Activated CD4-positive, alpha-beta T cell treated with anti-CD3 and anti-CD28 coated beads for 4 hours (primary cell): ENCODE measurements at regions not wholly inside any gene's neighbourhood (a gene's known extent, or its start where the extent isn't known, plus 50 kb on each side); places are given as distances from the start of the nearest gene placed in this dataset.

ENCODE experiments used
- DNase-seq, 2 donors: peaks; one replicate each; pipeline ENCODE4 v3.0.0-alpha.2; 2020

GRCh38 chr13:107456431-107456830 is 758.9 kb downstream of the LIG4 start:
- DNase-seq = no peak

- no peak for DNase-seq
Observed at GRCh38 chr13:107452833-107453232, 762.5 kb downstream of the LIG4 start.

DNA sequence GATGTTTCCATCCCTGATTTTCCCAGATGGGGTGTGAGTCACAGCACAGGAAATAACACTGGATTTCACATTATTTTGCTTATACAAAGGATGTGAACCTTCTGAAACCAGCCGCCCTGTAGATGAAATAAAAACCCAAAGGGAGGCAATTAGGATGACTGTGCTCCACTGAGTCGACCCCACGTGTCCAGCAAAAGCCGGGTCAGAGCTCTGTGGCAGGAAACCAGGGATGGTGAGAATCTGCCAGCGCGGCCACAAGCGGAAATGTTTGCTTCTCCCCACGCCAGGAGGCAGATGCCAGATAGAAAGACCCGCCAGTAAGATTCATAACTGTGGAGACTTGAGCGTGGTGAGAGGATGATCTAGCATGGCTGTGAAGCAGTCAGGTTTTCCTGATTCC is 764.4 kb downstream of the LIG4 start:
- DNase-seq = no peak

DNA sequence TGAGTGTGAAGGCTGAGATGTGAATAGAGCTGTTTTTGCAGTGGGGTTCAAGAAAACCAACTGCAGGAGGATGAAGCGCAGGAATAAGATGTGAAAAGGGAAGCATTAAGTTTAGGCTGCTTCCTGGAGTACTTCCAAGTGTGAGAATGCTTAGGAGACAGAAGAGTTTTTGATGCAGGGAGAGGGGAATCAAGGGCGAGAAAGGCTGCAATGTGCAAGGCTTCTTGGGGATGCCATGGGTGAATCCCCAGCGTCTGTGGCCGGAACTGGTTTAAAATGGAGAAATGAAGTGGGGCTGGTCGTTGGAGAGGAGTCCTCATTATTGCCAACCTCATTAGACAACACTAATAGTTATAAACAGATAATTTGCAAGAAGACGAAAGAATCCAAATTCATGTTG is 764.9 kb downstream of the LIG4 start:
- DNase-seq = no peak

- DNase-seq = no peak
Observed at GRCh38 chr13:107447591-107447990, 767.7 kb downstream of the LIG4 start.

GRCh38 chr13:107441279-107441678 is 774.1 kb downstream of the LIG4 start:
- no peak for DNase-seq

GRCh38 chr13:107438251-107438650 is 777.1 kb downstream of the LIG4 start:
- no peak for DNase-seq

DNA sequence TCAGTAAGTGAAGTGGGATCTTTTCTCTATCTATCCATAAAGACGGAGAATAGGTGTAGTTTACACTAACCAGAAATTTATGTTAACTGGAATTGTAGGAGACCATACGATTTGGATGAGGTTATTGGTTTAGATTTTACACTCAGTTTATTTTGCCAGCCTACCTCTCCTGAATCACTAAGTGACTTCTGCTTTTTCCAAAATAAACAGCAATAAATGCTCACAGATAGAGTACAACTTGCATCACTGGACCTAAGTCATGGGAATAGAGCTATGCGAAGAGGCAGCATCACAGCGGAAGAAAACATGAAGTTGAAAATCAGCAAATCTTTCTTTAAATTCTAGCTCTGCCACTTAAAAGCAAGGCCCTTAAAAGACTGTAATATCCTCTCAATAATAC is 781.0 kb downstream of the LIG4 start:
- DNase-seq = no peak

DNA sequence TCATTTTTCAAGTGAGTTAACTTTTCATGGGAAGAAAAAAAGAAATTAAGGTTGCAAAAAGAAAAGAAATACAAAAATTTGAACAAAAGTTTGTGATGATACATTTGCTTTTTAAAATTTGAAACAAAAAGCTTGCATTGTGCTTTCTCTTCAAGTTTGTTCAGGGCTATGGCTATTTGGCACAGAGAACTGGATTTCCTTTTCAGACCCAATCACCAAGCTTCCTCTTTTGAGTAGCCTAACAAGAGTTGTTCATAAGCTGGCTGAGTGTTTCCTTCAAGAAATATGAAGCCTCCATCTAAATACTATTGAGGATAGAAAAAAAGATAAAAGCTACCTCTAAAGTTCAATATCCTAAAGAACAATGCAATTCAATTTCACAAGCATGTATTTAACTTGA is 787.8 kb downstream of the LIG4 start:
- DNase-seq = no peak

- no peak for DNase-seq
Observed at GRCh38 chr13:107422421-107422820, 792.9 kb downstream of the LIG4 start.

GRCh38 chr13:107421951-107422350 is 793.4 kb downstream of the LIG4 start:
- no peak for DNase-seq

DNA sequence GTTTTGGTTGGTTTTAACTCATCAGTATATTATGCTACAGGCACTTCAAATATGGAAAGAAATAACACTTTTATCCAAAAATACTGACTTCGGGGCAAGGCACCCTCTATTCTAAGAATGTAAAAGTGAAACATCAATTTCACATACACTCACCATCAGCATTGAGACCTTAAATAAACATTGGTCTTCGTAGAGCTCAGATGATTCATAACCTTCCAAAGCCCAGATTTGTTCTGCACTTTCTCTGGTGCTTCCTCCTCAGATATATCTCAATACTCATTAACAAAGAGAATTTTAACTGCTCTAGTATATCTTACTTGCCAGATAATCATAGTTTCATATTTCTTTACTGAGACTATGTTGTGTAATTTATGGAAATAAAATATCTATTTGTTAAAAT is 794.3 kb downstream of the LIG4 start:
- DNase-seq = no peak

DNA sequence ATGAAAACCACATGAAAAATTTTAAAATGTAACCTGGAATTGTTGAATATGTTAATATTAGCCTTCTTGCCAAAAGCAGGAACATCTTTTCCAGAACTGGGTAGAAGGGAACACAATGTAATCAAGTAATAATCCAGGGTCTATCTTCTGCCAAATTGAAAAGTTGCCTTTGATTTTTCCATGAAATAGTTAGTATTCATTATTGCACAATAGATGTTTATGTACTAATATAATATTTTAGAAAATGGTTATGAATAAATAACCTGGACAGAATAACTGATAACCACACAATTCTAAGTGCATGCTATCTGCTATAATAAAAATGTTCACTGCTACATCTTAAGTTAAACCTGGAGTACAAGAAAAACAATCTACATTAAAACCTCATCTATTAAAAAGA is 802.3 kb downstream of the LIG4 start:
- no peak for DNase-seq

DNA sequence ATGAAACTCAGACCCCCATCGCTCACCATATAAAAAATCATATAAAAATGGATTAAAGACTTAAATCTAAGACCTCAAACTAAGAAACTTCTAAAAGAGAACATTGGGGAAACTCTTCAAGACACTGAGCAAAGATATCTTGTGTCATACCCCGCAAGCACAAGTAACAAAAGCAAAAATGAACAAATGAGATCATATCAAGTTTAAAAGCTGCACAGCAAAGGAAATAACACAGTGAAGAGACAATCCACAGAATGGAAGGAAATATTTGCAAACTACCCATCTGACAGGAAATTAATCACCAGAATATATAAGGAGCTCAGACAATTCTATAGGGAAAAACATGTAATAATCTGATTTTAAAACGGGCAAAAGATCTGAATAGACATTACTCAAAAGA is 808.3 kb downstream of the LIG4 start:
- no peak for DNase-seq

DNA sequence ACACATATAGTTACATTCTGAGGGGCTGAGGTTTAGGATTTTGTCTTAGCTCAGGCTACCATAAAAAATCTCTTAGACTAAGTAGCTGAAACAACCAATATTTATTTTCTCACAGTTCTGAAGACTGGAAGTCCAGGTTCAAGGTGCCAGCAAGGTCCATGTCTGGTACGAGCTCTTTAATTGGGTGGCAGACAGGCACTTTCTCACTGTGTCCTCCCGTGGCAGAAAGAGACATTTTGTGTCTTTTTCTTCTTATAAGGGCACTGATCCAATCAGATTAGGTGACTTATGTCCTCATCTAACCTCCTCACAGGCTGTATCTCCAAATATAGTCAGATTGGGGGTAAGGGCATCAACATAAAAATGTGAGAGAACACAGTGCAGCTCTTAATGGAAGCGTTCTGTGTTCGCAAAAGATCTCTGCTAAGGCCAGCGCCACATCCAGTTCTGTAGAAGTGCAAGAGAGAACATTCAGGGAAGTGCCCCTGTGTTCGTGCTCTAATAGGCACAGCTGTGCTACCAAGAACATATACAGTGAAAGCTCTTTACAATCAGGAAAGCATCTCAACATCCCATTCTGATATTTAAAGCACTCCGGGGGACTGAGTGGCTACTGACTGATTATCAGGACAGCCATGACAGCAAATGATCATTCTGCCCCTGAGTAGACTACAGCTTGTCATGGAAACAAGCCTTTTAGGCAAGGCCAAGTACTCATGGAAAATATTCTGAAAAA is 819.2 kb downstream of the LIG4 start:
- DNase-seq = no peak

DNA sequence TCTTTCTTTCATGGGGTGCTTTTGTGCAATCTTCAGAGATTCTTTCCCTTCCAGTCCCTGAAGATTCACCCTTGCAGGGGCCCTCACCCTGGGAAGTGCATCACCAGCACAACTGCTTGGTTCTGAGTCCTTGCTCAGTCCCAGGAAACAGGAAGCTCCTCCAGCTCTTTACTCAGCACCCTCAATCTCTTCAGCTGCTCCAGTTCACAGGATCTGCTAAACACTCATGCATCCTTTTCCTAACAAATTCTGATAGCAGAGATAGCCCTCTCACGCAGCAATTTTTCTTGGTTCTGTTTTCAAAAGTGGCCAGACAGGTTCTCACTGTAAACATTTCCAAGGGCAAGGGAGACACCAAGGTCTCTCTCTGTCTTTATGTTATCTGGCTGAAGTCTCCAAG is 823.1 kb downstream of the LIG4 start:
- DNase-seq = no peak

GRCh38 chr13:107387525-107387924 is 819.6 kb upstream of the ARGLU1 start:
- no peak for DNase-seq

DNA sequence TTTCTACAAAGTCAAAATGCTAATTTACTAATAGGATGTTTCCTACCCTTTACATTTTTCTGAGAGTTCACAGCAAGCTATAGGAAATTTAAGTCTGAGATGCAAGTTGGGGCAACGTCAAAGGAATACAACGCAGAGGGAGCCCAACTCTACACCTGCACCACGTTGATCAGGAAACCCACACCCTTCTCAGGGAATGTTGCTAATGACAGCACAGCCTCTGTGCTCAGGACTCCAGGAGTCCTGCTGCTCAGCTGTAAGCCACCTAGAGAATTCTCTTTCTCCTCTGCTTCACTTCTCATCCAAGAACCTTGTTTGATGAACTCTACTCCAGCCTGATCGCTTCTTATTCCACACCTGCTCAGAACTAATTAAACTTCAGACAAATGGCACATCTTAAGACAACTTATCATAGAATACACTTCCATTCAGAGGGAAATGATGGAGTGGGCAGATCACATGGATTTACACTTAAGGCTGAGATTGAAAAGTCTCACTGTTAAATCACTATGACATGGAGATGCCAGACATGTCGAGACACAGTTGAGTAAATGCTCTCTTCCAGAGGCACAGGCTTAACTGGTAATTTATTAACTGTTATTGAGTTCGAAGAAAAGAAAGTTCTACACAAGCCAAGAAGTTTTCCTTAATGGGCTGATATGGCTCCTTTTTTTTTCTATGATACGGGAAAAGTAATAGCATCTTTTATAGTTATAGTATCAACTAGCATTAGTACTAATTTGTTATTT is 811.6 kb upstream of the ARGLU1 start:
- no peak for DNase-seq

- DNase-seq = no peak
Observed at GRCh38 chr13:107376341-107377125, 808.6 kb upstream of the ARGLU1 start.

GRCh38 chr13:107375701-107376340 is 807.9 kb upstream of the ARGLU1 start:
- DNase-seq = no peak

DNA sequence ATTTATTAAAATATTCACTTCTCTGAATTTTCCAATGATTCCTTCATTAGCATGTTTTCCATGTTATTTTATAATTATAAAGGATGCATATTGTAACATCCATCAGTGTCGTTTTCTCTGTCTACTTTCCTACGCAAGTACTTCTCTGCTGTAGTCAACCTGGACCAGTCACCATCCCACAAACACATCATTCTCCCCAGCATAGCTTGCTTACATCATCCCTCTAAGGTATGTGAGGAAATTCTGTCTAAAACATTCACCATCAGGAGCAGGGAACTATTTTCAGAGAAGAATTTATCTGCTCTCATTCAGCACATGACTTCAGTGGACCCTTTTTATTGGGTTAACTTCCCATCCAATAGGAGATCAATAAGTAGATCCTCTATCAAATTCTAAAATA is 806.1 kb upstream of the ARGLU1 start:
- DNase-seq = no peak

GRCh38 chr13:107373551-107373950 is 805.6 kb upstream of the ARGLU1 start:
- no peak for DNase-seq
